GM19463 (cell line): ENCODE measurements at regions not wholly inside any gene's neighbourhood (a gene's known extent, or its start where the extent isn't known, plus 50 kb on each side); places are given as distances from the start of the nearest gene placed in this dataset.

Experiments
- ATAC-seq: cut with Tn5 transposase; IDR thresholded peaks from one replicate; pipeline ENCODE4 v1.9.1; 2021; ENCODE audit warnings: mild to moderate bottlenecking, moderate library complexity; ENCODE audit not compliant: unreplicated experiment

- ATAC-seq: no peak
These were observed 154.4 kb downstream of the TLR4 start for GRCh38 chr9:117858561-117858960.

GRCh38 chr9:117860849-117861248 is 156.6 kb downstream of the TLR4 start:
- ATAC-seq: no peak

- no peak for ATAC-seq
These were observed 160.3 kb downstream of the TLR4 start for GRCh38 chr9:117864385-117865057.

- ATAC-seq: no peak
These were observed 164.4 kb downstream of the TLR4 start for GRCh38 chr9:117868594-117868993.

GRCh38 chr9:117869287-117869686 is 165.1 kb downstream of the TLR4 start:
- no peak for ATAC-seq

GRCh38 chr9:117869712-117870111 is 165.5 kb downstream of the TLR4 start:
- no peak for ATAC-seq

- ATAC-seq: no peak
These were observed 169.5 kb downstream of the TLR4 start for GRCh38 chr9:117873664-117874063.

- no peak for ATAC-seq
These were observed 171.7 kb downstream of the TLR4 start for GRCh38 chr9:117875886-117876285.

- no peak for ATAC-seq
These were observed 178.0 kb downstream of the TLR4 start for GRCh38 chr9:117882171-117882570.

GRCh38 chr9:117886616-117887015 is 182.4 kb downstream of the TLR4 start:
- no peak for ATAC-seq

GRCh38 chr9:117887383-117887782 is 183.2 kb downstream of the TLR4 start:
- no peak for ATAC-seq

GRCh38 chr9:117887941-117888340 is 183.7 kb downstream of the TLR4 start:
- no peak for ATAC-seq

GRCh38 chr9:117903453-117903852 is 199.2 kb downstream of the TLR4 start:
- ATAC-seq: no peak

GRCh38 chr9:117906763-117907162 is 202.6 kb downstream of the TLR4 start:
- no peak for ATAC-seq

- ATAC-seq: no peak
These were observed 203.2 kb downstream of the TLR4 start for GRCh38 chr9:117907420-117907819.

- ATAC-seq: no peak
These were observed 212.1 kb downstream of the TLR4 start for GRCh38 chr9:117916291-117916690.

GRCh38 chr9:117917873-117918272 is 213.7 kb downstream of the TLR4 start:
- ATAC-seq: no peak

GRCh38 chr9:117919538-117919937 is 215.3 kb downstream of the TLR4 start:
- no peak for ATAC-seq

- no peak for ATAC-seq
These were observed 221.9 kb downstream of the TLR4 start for GRCh38 chr9:117926031-117926658.

GRCh38 chr9:117927354-117927753 is 223.2 kb downstream of the TLR4 start:
- no peak for ATAC-seq

GRCh38 chr9:117929868-117930267 is 225.7 kb downstream of the TLR4 start:
- no peak for ATAC-seq

- ATAC-seq: no peak
These were observed 228.4 kb downstream of the TLR4 start for GRCh38 chr9:117932585-117932984.
